Endothelial cell of umbilical vein (primary cell): ENCODE measurements at regions not wholly inside any gene's neighbourhood (a gene's known extent, or its start where the extent isn't known, plus 50 kb on each side); places are given as distances from the start of the nearest gene placed in this dataset.

Source experiments
- BruUV-seq: library from RNA; stranded (reverse); fragments of 400-500 nt; replicated peaks from 2 replicates; lab custom pipeline; 2021; lab: Mats Ljungman, UMichigan
- CTCF ChIA-PET: fragments of 300-600, 350-600 bp; sonication (Branson Sonifier 250); formaldehyde crosslinking; loops from one replicate; lab custom pipeline; 2021; ENCODE audit warnings: antibody characterized with exemption, inconsistent platforms; lab: Charles Lee
- POLR2A ChIA-PET: fragments of 300-600, 350-600 bp; sonication (Branson Sonifier 250); formaldehyde crosslinking; loops from one replicate; lab custom pipeline; 2021; ENCODE audit warnings: antibody characterized with exemption, inconsistent platforms; lab: Charles Lee
- DNase-seq: peaks from one replicate; pipeline ENCODE4 v3.0.0-alpha.2; 2011; ENCODE audit warnings: low read depth, low spot score
- FAIRE-seq: peaks from 2 replicates; lab custom pipeline; 2011; peaks lifted over from hg19 to GRCh38; lab: Jason Lieb, UNC
- H2AFZ ChIP-seq: 2 replicates; pipeline ENCODE4 v1.6.0; 2012; ENCODE audit warnings: low read depth, low read length, control low read depth, inconsistent platforms
- H3K27ac ChIP-seq: 2 replicates; pipeline ENCODE4 v1.5.1; 2011; ENCODE audit warnings: low read depth, mild to moderate bottlenecking, control low read depth, low read length, moderate library complexity; ENCODE audit not compliant: insufficient read depth
- H3K27me3 ChIP-seq, 2 experiments: 2 replicates each; pipeline versions ENCODE4 v1.6.0 to v1.6.1; 2011; ENCODE audit warnings: low read length in 2 of 2, mixed read lengths in 1 of 2; ENCODE audit not compliant: control insufficient read depth in 2 of 2, insufficient read depth in 2 of 2
- H3K36me3 ChIP-seq, 2 experiments: 2 replicates in 1 of 2; 3 replicates in 1 of 2; pipeline ENCODE4 v1.5.1; 2011; ENCODE audit warnings: low read length in 2 of 2, mild to moderate bottlenecking in 1 of 2, moderate library complexity in 1 of 2; ENCODE audit not compliant: control insufficient read depth in 2 of 2, insufficient read depth in 2 of 2; ENCODE audit errors: extremely low read depth in 1 of 2
- H3K4me1 ChIP-seq: 3 replicates; pipeline ENCODE4 v1.5.1; 2011; ENCODE audit warnings: mild to moderate bottlenecking, low read length; ENCODE audit not compliant: control insufficient read depth, insufficient read depth; ENCODE audit errors: extremely low read depth
- H3K4me2 ChIP-seq: 2 replicates; pipeline ENCODE4 v1.6.1; 2011; ENCODE audit warnings: low read length, control low read depth, mixed read lengths; ENCODE audit not compliant: insufficient read depth
- H3K4me3 ChIP-seq, 3 experiments: fragments of 200-600 bp in 1 of 3; sonication (generic), shearing (Covaris generic) in 1 of 3; replicated peaks in 1 of 3; 2 replicates each; pipeline ENCODE4 v1.5.1; 2011 to 2016; ENCODE audit warnings: control low read depth in 3 of 3, low read length in 3 of 3, mild to moderate bottlenecking in 2 of 3, inconsistent platforms in 1 of 3, low read depth in 1 of 3, moderate library complexity in 1 of 3; ENCODE audit not compliant: insufficient read depth in 1 of 3
- H3K79me2 ChIP-seq: 2 replicates; pipeline ENCODE4 v1.6.0; 2012; ENCODE audit warnings: low read length, inconsistent platforms; ENCODE audit not compliant: control insufficient read depth, insufficient read depth
- H3K9ac ChIP-seq: replicated peaks from 2 replicates; pipeline ENCODE3; 2011; ENCODE audit warnings: low read length, control low read depth; ENCODE audit not compliant: insufficient read depth; ENCODE audit errors: extremely low read depth
- H3K9me1 ChIP-seq: replicated peaks from 3 replicates; pipeline ENCODE4 v1.6.0; 2011; ENCODE audit warnings: mild to moderate bottlenecking, low read length; ENCODE audit not compliant: control insufficient read depth, insufficient read depth; ENCODE audit errors: extremely low read depth
- H3K9me3 ChIP-seq: replicated peaks from 2 replicates; pipeline ENCODE4 v1.5.1; 2012; ENCODE audit warnings: low read length, inconsistent platforms; ENCODE audit not compliant: control insufficient read depth, insufficient read depth
- H4K20me1 ChIP-seq: replicated peaks from 2 replicates; pipeline ENCODE3; 2011; ENCODE audit warnings: mild to moderate bottlenecking, low read length; ENCODE audit not compliant: control insufficient read depth, insufficient read depth; ENCODE audit errors: extremely low read depth
- EZH2 ChIP-seq: IDR thresholded peaks from 2 replicates; pipeline ENCODE4 v1.6.1; 2012; ENCODE audit warnings: borderline replicate concordance, low read depth, mild to moderate bottlenecking, moderate library complexity, low read length, inconsistent platforms; ENCODE audit not compliant: severe bottlenecking
- FOS ChIP-seq: IDR thresholded peaks from 2 replicates; pipeline ENCODE4 v1.6.1; 2011; ENCODE audit warnings: mild to moderate bottlenecking, low read length, moderate library complexity, borderline replicate concordance; ENCODE audit not compliant: insufficient read depth
- GATA2 ChIP-seq: IDR thresholded peaks from 2 replicates; pipeline ENCODE4 v1.7.0; 2011; ENCODE audit warnings: low read depth, mild to moderate bottlenecking, moderate library complexity, mixed read lengths, low read length; ENCODE audit not compliant: insufficient read length, insufficient read depth
- JUN ChIP-seq: IDR thresholded peaks from 2 replicates; pipeline ENCODE4 v1.6.1; 2011; ENCODE audit warnings: borderline replicate concordance, low read depth; ENCODE audit not compliant: insufficient read length, insufficient read depth
- MYC ChIP-seq: IDR thresholded peaks from one replicate; pipeline ENCODE4 v1.6.1; 2011; ENCODE audit warnings: mild to moderate bottlenecking, low read depth, low read length
- POLR2A ChIP-seq: IDR thresholded peaks from 2 replicates; pipeline ENCODE4 v1.6.1; 2012; ENCODE audit warnings: low read depth, mild to moderate bottlenecking, control low read depth, low read length
- POLR2AphosphoS5 ChIP-seq: IDR thresholded peaks from 2 replicates; pipeline ENCODE4 v1.6.1; 2012; ENCODE audit warnings: low read depth, mild to moderate bottlenecking, control low read depth, low read length, moderate library complexity; ENCODE audit not compliant: insufficient read depth
- dilution Hi-C: fragments of 300-500 bp; cut with MboI; formaldehyde crosslinking; loops from one replicate; pipeline ENCODE4 v1.15.0; 2019; ENCODE audit warnings: low sequenced_read_pairs; ENCODE audit not compliant: extremely low pct_ligation_motif_present
- intact Hi-C: fragments of 100-400 bp; cut with micrococcal nuclease; formaldehyde crosslinking; loops from one replicate; pipeline ENCODE4 v1.10.0; 2022
- TF ChIP-seq, protein P1 (sequence below), 2 donors: IDR thresholded peaks; 1 replicate in 1 of 2; 2 replicates in 1 of 2; pipeline ENCODE4 v1.5.1; 2011; ENCODE audit warnings: low read length in 2 of 2, mild to moderate bottlenecking in 2 of 2, moderate library complexity in 2 of 2, control low read depth in 1 of 2, inconsistent platforms in 1 of 2, low read depth in 1 of 2; ENCODE audit not compliant: insufficient read depth in 1 of 2; ENCODE audit errors: extremely low read depth in 1 of 2
- TF ChIP-seq, protein P2 (sequence below): IDR thresholded peaks from 2 replicates; pipeline ENCODE4 v1.6.1; 2011; ENCODE audit not compliant: insufficient read depth, insufficient read length

DNA sequence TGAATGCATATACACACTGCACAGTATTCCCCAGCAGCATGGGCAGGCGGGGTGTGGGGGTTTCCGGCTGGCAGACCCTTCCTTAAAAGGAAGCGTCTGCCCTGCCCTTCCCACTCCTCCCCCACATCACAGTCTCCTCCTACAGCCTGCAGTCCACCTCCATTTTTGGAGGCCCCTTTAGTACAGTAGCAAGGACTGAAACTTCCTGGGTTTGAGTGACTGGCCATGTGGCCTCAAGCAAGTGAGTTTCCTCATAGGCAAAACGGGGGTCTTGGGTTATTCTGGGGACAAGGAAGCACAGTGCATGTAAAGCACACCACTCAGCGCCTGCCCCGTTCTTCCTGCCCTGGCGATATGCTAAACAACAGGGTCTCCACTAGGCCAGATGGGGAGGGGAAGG lies 62.1 kb upstream of the COL13A1 start:
- intact Hi-C loops (no loop called here), dilution Hi-C loops (no loop called here)
- no peak overlapping the region for H3K9ac ChIP-seq
- FAIRE-seq = no peak
- TF ChIP-seq FOS = no peak
- TF ChIP-seq, protein P1, sequence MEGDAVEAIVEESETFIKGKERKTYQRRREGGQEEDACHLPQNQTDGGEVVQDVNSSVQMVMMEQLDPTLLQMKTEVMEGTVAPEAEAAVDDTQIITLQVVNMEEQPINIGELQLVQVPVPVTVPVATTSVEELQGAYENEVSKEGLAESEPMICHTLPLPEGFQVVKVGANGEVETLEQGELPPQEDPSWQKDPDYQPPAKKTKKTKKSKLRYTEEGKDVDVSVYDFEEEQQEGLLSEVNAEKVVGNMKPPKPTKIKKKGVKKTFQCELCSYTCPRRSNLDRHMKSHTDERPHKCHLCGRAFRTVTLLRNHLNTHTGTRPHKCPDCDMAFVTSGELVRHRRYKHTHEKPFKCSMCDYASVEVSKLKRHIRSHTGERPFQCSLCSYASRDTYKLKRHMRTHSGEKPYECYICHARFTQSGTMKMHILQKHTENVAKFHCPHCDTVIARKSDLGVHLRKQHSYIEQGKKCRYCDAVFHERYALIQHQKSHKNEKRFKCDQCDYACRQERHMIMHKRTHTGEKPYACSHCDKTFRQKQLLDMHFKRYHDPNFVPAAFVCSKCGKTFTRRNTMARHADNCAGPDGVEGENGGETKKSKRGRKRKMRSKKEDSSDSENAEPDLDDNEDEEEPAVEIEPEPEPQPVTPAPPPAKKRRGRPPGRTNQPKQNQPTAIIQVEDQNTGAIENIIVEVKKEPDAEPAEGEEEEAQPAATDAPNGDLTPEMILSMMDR (IDR thresholded peaks at IDR 0.05; ENCODE audit: extremely low read depth in 1 of 2, insufficient read depth in 1 of 2, low read depth in 1 of 2, low read length in 2 of 2) = no peak
- no peak for TF ChIP-seq EZH2
- no peak for TF ChIP-seq GATA2
- peaks cover 3 to 9% of the 10 kb centered on the region in 2 experiments for H3K27me3 ChIP-seq
- DNase-seq = no peak
- BruUV-seq = no TSS peak
- CTCF ChIA-PET = no interaction called here
- no peaks in the 10 kb centered on the region for H4K20me1 ChIP-seq
- no peak overlapping the region for H3K4me3 ChIP-seq
- H2AFZ ChIP-seq = no peak overlapping the region
- H3K9me3 ChIP-seq = no peaks in the 10 kb centered on the region
- H3K27ac ChIP-seq = no peak overlapping the region
- no peaks in the 10 kb centered on the region for H3K79me2 ChIP-seq
- POLR2A ChIA-PET = no interaction called here
- H3K4me1 ChIP-seq = no peaks in the 10 kb centered on the region
- no peak overlapping the region for H3K4me2 ChIP-seq
- H3K9me1 ChIP-seq = no peaks in the 10 kb centered on the region
- no peaks in the 10 kb centered on the region for H3K36me3 ChIP-seq

DNA sequence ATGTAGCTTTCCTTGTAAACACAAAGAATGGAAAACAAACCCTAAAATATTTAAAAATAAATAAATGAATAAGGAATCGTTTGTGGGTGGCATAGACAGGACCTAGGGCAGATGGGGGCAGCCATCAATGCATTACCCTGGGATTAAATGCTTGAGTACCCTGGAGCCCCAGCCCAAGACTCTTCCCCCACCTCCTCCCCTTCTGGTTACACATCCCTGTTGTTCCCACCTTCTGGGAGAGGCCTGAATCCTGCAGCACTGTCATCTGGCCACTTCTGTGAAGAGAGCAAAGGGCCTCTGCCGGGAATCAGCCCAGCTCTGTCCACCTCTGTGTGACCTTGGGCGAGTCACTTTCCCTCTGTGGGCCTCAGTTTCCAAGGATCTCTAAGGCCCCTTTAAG lies 61.6 kb upstream of the COL13A1 start:
- no peaks in the 10 kb centered on the region for H3K79me2 ChIP-seq
- dilution Hi-C loops = no loop called here
- no peaks in the 10 kb centered on the region for H3K36me3 ChIP-seq
- no peaks in the 10 kb centered on the region for H4K20me1 ChIP-seq
- FAIRE-seq (no peak), DNase-seq (no peak)
- H3K9me1 ChIP-seq = no peaks in the 10 kb centered on the region
- no peak overlapping the region for H3K27ac ChIP-seq
- no peaks in the 10 kb centered on the region for H3K9me3 ChIP-seq
- ChIA-PET CTCF (interaction anchor here (0.9 kb wide), 1 partner anchor 12 kb away, joined by 3 read pairs; no protein-coding TSS in a partner anchor), POLR2A (no interaction called here)
- no peak overlapping the region for H2AFZ ChIP-seq
- H3K9ac ChIP-seq = no peak overlapping the region
- intact Hi-C loops = no loop called here
- TF ChIP-seq JUN = no peak
- TF ChIP-seq EZH2 = no peak
- TF ChIP-seq, protein P1 (IDR thresholded peaks at IDR 0.05; ENCODE audit: extremely low read depth in 1 of 2, insufficient read depth in 1 of 2, low read depth in 1 of 2, low read length in 2 of 2) = no peak
- no peak for TF ChIP-seq GATA2
- no peak for TF ChIP-seq FOS
- TF ChIP-seq, protein P2, sequence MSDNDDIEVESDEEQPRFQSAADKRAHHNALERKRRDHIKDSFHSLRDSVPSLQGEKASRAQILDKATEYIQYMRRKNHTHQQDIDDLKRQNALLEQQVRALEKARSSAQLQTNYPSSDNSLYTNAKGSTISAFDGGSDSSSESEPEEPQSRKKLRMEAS = no peak
- no peak for TF ChIP-seq POLR2A
- TF ChIP-seq POLR2AphosphoS5 = no peak
- TF ChIP-seq MYC = no peak
- H3K27me3 ChIP-seq = peaks cover 8 to 12% of the 10 kb centered on the region in 2 experiments
- H3K4me1 ChIP-seq = no peaks in the 10 kb centered on the region
- no peak overlapping the region for H3K4me2 ChIP-seq
- no peak overlapping the region for H3K4me3 ChIP-seq
- BruUV-seq = no TSS peak
